Fibroblast of the aortic adventitia (primary cell): ENCODE measurements at regions not wholly inside any gene's neighbourhood (a gene's known extent, or its start where the extent isn't known, plus 50 kb on each side); places are given as distances from the start of the nearest gene placed in this dataset.

ENCODE experiments used
- DNase-seq: peaks from one replicate; pipeline ENCODE4 v3.0.0-alpha.2; 2010; ENCODE audit warnings: low read depth
- H3K4me3 ChIP-seq: 2 replicates; pipeline ENCODE4 v1.5.1; 2011; ENCODE audit warnings: low read depth, mild to moderate bottlenecking, control low read depth, low read length, moderate library complexity
- CTCF ChIP-seq: IDR thresholded peaks from 2 replicates; pipeline ENCODE4 v1.5.1; 2011; ENCODE audit warnings: mild to moderate bottlenecking, low read length, control low read depth, inconsistent platforms; ENCODE audit not compliant: insufficient read depth

GRCh38 chr5:82911910-82912309 lies 165.3 kb downstream of the TMEM167A start:
- TF ChIP-seq CTCF = no peak
- DNase-seq = no peak
- no peak overlapping the region for H3K4me3 ChIP-seq

GRCh38 chr5:82910905-82911304 lies 166.3 kb downstream of the TMEM167A start:
- no peak for TF ChIP-seq CTCF
- no peak overlapping the region for H3K4me3 ChIP-seq
- no peak for DNase-seq

- DNase-seq = no peak
- no peak for TF ChIP-seq CTCF
Observed at GRCh38 chr5:82910491-82910890, 166.7 kb downstream of the TMEM167A start.

GRCh38 chr5:82909771-82910170 lies 167.4 kb downstream of the TMEM167A start:
- H3K4me3 ChIP-seq = no peak overlapping the region
- no peak for DNase-seq
- no peak for TF ChIP-seq CTCF

More at GRCh38 chr5:82910491-82910890, 166.7 kb downstream of the TMEM167A start:
- H3K4me3 ChIP-seq = no peak overlapping the region

- no peak overlapping the region for H3K4me3 ChIP-seq
- no peak for TF ChIP-seq CTCF
- no peak for DNase-seq
Observed at GRCh38 chr5:82905986-82906385, 171.2 kb downstream of the TMEM167A start.

GRCh38 chr5:82901281-82901888 lies 175.8 kb downstream of the TMEM167A start:
- TF ChIP-seq CTCF = no peak
- DNase-seq = no peak
- no peak overlapping the region for H3K4me3 ChIP-seq

- DNase-seq = no peak
- TF ChIP-seq CTCF = no peak
- no peak overlapping the region for H3K4me3 ChIP-seq
Observed at GRCh38 chr5:82894716-82895115, 182.5 kb downstream of the TMEM167A start.
